Activated T-cell treated with anti-CD3 and anti-CD28 coated beads, Interleukin-2, amount 50 U/mL, for 4 hours (primary cell): ENCODE measurements at regions not wholly inside any gene's neighbourhood (a gene's known extent, or its start where the extent isn't known, plus 50 kb on each side); places are given as distances from the start of the nearest gene placed in this dataset.

Experiments
- ATAC-seq, 2 donors: fragments of 200-7000 bp; cut with Tn5 transposase; one replicate each; pipeline ENCODE4 v1.10.0; 2021
- DNase-seq: peaks from one replicate; pipeline ENCODE4 v3.0.0-alpha.2; 2020
- H3K27me3 Mint-ChIP-seq: one replicate; pipeline ENCODE4 v1.8.0; 2021; ENCODE audit warnings: low read depth, mixed read lengths
- H3K36me3 Mint-ChIP-seq: one replicate; pipeline ENCODE4 v1.8.0; 2022; ENCODE audit warnings: mixed read lengths; ENCODE audit not compliant: insufficient read depth
- H3K4me1 Mint-ChIP-seq: one replicate; pipeline ENCODE4 v1.8.0; 2021; ENCODE audit warnings: low read depth, mixed read lengths
- H3K4me3 Mint-ChIP-seq: one replicate; pipeline ENCODE4 v1.8.0; 2021; ENCODE audit warnings: mild to moderate bottlenecking, moderate library complexity, mixed read lengths
- H3K9me3 Mint-ChIP-seq: one replicate; pipeline ENCODE4 v1.8.0; 2021; ENCODE audit warnings: mixed read lengths

- no peaks in the 10 kb centered on the region for H3K36me3 Mint-ChIP-seq
- no peaks in the 10 kb centered on the region for H3K4me1 Mint-ChIP-seq
- peaks cover 12% of the 10 kb centered on the region for H3K9me3 Mint-ChIP-seq
- ATAC-seq (no peak), DNase-seq (no peak)
- no peak overlapping the region for H3K4me3 Mint-ChIP-seq
- no peaks in the 10 kb centered on the region for H3K27me3 Mint-ChIP-seq
These were observed 140.8 kb upstream of the FGGY start for GRCh38 chr1:59156051-59156450.

- Mint-ChIP-seq H3K27me3 (no peaks in the 10 kb centered on the region), H3K4me1 (no peaks in the 10 kb centered on the region), H3K36me3 (no peaks in the 10 kb centered on the region), H3K4me3 (no peak overlapping the region), H3K9me3 (peaks cover 12% of the 10 kb centered on the region)
- no peak for ATAC-seq
- no peak for DNase-seq
These were observed 140.2 kb upstream of the FGGY start for GRCh38 chr1:59156526-59157199.

GRCh38 chr1:59158321-59158720, 138.6 kb upstream of the FGGY start:
- no peak for DNase-seq
- no peak for ATAC-seq
- Mint-ChIP-seq H3K4me3 (no peak overlapping the region), H3K36me3 (no peaks in the 10 kb centered on the region), H3K27me3 (no peaks in the 10 kb centered on the region), H3K4me1 (no peaks in the 10 kb centered on the region), H3K9me3 (peaks cover 12% of the 10 kb centered on the region)

- DNase-seq: no peak
- ATAC-seq: no peak
- Mint-ChIP-seq H3K4me3 (no peak overlapping the region), H3K36me3 (no peaks in the 10 kb centered on the region), H3K27me3 (peaks cover 4% of the 10 kb centered on the region), H3K9me3 (peaks cover 12% of the 10 kb centered on the region), H3K4me1 (no peaks in the 10 kb centered on the region)
These were observed 137.2 kb upstream of the FGGY start for GRCh38 chr1:59159557-59160203.

- H3K4me3 Mint-ChIP-seq: no peak overlapping the region
- H3K36me3 Mint-ChIP-seq: no peaks in the 10 kb centered on the region
- H3K27me3 Mint-ChIP-seq: peaks cover 10% of the 10 kb centered on the region
- peaks cover 12% of the 10 kb centered on the region for H3K9me3 Mint-ChIP-seq
- DNase-seq (no peak), ATAC-seq (no peak)
- H3K4me1 Mint-ChIP-seq: no peaks in the 10 kb centered on the region
These were observed 135.8 kb upstream of the FGGY start for GRCh38 chr1:59161136-59161535.

- Mint-ChIP-seq H3K27me3 (peaks cover 10% of the 10 kb centered on the region), H3K36me3 (no peaks in the 10 kb centered on the region), H3K4me1 (no peaks in the 10 kb centered on the region), H3K9me3 (peaks cover 12% of the 10 kb centered on the region), H3K4me3 (no peak overlapping the region)
- ATAC-seq: no peak
- DNase-seq: no peak
These were observed 134.2 kb upstream of the FGGY start for GRCh38 chr1:59162665-59163064.

GRCh38 chr1:59163268-59164092, 133.4 kb upstream of the FGGY start:
- no peak overlapping the region for H3K4me3 Mint-ChIP-seq
- H3K36me3 Mint-ChIP-seq: no peaks in the 10 kb centered on the region
- no peaks in the 10 kb centered on the region for H3K4me1 Mint-ChIP-seq
- DNase-seq: no peak
- H3K9me3 Mint-ChIP-seq: peaks cover 6% of the 10 kb centered on the region
- H3K27me3 Mint-ChIP-seq: peaks cover 10% of the 10 kb centered on the region
- no peak for ATAC-seq

- Mint-ChIP-seq H3K36me3 (no peaks in the 10 kb centered on the region), H3K9me3 (no peaks in the 10 kb centered on the region)
- ATAC-seq: no peak
These were observed 132.5 kb upstream of the FGGY start for GRCh38 chr1:59164371-59164770.

GRCh38 chr1:59165353-59165752, 131.5 kb upstream of the FGGY start:
- ATAC-seq: no peak
- Mint-ChIP-seq H3K4me1 (no peaks in the 10 kb centered on the region), H3K36me3 (no peaks in the 10 kb centered on the region), H3K9me3 (no peaks in the 10 kb centered on the region), H3K27me3 (peaks cover 10% of the 10 kb centered on the region), H3K4me3 (no peak overlapping the region)
- DNase-seq: no peak

More at GRCh38 chr1:59164371-59164770, 132.5 kb upstream of the FGGY start:
- H3K4me3 Mint-ChIP-seq: no peak overlapping the region
- no peak for DNase-seq
- peaks cover 10% of the 10 kb centered on the region for H3K27me3 Mint-ChIP-seq
- H3K4me1 Mint-ChIP-seq: no peaks in the 10 kb centered on the region

- H3K4me3 Mint-ChIP-seq: no peak overlapping the region
- H3K9me3 Mint-ChIP-seq: no peaks in the 10 kb centered on the region
- ATAC-seq: no peak
- peaks cover 7% of the 10 kb centered on the region for H3K27me3 Mint-ChIP-seq
- H3K4me1 Mint-ChIP-seq: no peaks in the 10 kb centered on the region
- no peaks in the 10 kb centered on the region for H3K36me3 Mint-ChIP-seq
- DNase-seq: no peak
These were observed 127.2 kb upstream of the FGGY start for GRCh38 chr1:59169703-59170102.

GRCh38 chr1:59170659-59171058, 126.2 kb upstream of the FGGY start:
- no peaks in the 10 kb centered on the region for H3K36me3 Mint-ChIP-seq
- no peak for DNase-seq
- H3K27me3 Mint-ChIP-seq: peaks cover 4% of the 10 kb centered on the region
- H3K9me3 Mint-ChIP-seq: no peaks in the 10 kb centered on the region
- H3K4me1 Mint-ChIP-seq: no peaks in the 10 kb centered on the region
- no peak overlapping the region for H3K4me3 Mint-ChIP-seq
- no peak for ATAC-seq

- ATAC-seq (no peak), DNase-seq (no peak)
- H3K9me3 Mint-ChIP-seq: no peaks in the 10 kb centered on the region
- H3K4me3 Mint-ChIP-seq: no peak overlapping the region
- no peaks in the 10 kb centered on the region for H3K36me3 Mint-ChIP-seq
- H3K4me1 Mint-ChIP-seq: no peaks in the 10 kb centered on the region
- H3K27me3 Mint-ChIP-seq: no peaks in the 10 kb centered on the region
These were observed 125.1 kb upstream of the FGGY start for GRCh38 chr1:59171788-59172187.

GRCh38 chr1:59172693-59173092, 124.2 kb upstream of the FGGY start:
- H3K4me3 Mint-ChIP-seq: no peak overlapping the region
- DNase-seq (no peak), ATAC-seq (no peak)
- H3K4me1 Mint-ChIP-seq: no peaks in the 10 kb centered on the region
- no peaks in the 10 kb centered on the region for H3K27me3 Mint-ChIP-seq
- H3K36me3 Mint-ChIP-seq: no peaks in the 10 kb centered on the region
- no peaks in the 10 kb centered on the region for H3K9me3 Mint-ChIP-seq

GRCh38 chr1:59173721-59174120, 123.2 kb upstream of the FGGY start:
- Mint-ChIP-seq H3K27me3 (no peaks in the 10 kb centered on the region), H3K9me3 (no peaks in the 10 kb centered on the region), H3K36me3 (no peaks in the 10 kb centered on the region), H3K4me1 (no peaks in the 10 kb centered on the region), H3K4me3 (no peak overlapping the region)
- DNase-seq (no peak), ATAC-seq (no peak)

- Mint-ChIP-seq H3K27me3 (no peaks in the 10 kb centered on the region), H3K4me3 (no peak overlapping the region), H3K36me3 (no peaks in the 10 kb centered on the region), H3K9me3 (no peaks in the 10 kb centered on the region), H3K4me1 (no peaks in the 10 kb centered on the region)
- ATAC-seq: no peak
- no peak for DNase-seq
These were observed 120.4 kb upstream of the FGGY start for GRCh38 chr1:59176471-59176870.
